Activated T-cell treated with anti-CD3 and anti-CD28 coated beads for 4 hours (primary cell): ENCODE measurements at regions not wholly inside any gene's neighbourhood (a gene's known extent, or its start where the extent isn't known, plus 50 kb on each side); places are given as distances from the start of the nearest gene placed in this dataset.
"Not testable (repeated sequence)": the region's sequence is repeated elsewhere in the genome, so short reads cannot be mapped to it uniquely, and the experiment has no call there.

Experiments used
- DNase-seq: peaks from one replicate; pipeline ENCODE4 v3.0.0-alpha.2; 2020

DNA sequence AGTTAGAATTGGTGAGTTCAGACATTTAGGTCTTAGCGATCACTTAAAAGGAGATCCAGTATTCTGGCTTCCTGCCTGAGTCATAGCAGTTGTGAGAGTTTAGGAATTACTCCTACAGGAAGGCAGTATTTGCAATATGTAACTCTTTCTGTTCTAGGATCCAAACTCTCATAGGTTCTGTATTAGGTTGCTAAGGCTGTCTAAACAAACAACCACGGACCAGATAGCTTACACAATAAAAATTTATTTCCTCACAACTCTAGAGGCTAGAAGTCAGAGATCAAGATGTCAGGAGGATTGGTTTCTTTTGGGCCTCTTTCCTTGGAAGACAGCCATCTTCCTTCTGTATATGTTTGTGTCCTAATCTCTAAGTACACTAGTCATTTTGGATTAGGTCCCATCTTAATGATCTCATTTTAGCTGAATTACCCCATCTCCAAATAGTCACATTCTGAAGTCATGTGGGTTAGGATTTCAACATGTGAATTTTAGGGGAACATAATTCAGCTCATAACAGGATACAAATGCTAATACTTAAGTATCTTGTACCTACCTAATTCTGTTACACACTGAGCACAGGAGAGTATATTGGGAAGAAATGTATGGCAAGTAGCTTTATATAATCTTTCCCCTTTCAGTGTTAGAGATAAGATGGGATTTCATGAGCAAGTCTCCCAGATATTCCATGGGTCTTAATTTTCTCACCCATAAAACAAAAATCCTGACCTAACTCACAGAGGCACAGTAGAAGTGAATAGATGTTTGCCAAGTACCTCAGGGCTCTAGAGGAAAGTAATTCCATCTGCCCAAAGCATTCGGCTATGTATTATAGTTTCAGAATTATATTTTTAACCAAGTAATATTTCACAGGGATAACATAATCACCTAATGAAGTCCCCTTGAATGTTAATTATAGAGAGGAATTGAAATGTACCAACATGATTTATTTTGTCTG lies 144.4 kb downstream of the PTBP2 start:
- no peak for DNase-seq

- DNase-seq = no peak
These were observed 151.2 kb downstream of the PTBP2 start for GRCh38 chr1:96872757-96873156.

DNA sequence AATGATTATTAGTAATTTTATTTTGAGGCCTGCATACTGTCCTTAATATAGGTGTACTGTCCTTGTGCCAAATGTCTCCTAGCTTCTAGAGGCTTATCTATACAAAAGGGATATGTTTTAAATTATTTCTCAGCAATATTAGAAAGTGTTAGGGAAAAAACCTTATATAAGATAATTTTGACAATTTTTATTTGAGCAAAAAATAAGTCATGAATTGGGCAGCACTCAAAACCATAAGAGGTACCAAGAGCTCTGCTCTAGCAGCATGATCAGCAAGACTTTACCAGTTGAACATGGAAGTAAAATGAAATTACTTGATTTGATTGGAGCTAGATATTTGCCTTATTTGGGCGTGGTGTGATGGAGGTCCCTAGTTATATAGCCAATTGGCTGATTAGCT lies 157.1 kb downstream of the PTBP2 start:
- DNase-seq = no peak

DNA sequence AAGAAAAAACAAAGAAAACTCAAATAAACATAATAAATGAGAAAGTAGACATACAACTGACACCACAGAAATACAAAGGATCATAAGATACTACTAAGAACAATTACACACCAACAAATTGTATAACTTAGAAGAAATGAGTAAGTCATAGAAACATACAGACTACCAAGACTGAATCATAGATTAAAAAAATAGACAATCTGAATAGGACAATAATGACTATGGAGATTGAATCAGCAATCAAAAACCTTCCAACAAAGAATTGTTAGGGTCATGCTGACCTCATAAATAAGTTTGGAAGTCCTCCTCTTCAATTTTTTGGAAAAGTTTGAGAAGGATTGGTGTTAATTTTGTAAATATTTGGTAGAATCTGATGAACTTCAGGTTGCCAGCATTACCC lies 159.0 kb downstream of the PTBP2 start:
- no peak for DNase-seq

GRCh38 chr1:96882096-96882495 lies 160.5 kb downstream of the PTBP2 start:
- DNase-seq = no peak

DNA sequence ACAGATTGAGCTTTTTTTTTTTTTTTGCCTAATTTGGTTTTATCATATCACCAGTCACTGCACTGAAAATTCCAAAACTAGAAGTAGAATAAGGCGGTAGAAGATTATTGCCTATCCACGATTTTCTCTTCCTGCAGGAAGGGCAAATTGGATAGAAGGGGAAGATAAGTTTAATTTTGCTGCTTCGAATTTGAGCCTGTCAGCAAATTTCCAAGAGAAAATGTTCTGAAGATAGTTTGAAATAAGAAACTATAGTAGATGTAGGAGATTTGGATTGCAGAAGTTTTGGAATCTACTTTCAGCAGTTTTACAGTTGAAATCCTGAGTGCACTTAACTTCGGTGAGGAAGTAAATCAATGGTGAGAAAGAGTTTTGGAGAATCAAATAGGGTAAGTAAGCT lies 164.9 kb downstream of the PTBP2 start:
- DNase-seq = no peak

GRCh38 chr1:96887501-96887900 lies 165.9 kb downstream of the PTBP2 start:
- no peak for DNase-seq

GRCh38 chr1:96901783-96902363 lies 180.3 kb downstream of the PTBP2 start:
- DNase-seq = no peak

DNA sequence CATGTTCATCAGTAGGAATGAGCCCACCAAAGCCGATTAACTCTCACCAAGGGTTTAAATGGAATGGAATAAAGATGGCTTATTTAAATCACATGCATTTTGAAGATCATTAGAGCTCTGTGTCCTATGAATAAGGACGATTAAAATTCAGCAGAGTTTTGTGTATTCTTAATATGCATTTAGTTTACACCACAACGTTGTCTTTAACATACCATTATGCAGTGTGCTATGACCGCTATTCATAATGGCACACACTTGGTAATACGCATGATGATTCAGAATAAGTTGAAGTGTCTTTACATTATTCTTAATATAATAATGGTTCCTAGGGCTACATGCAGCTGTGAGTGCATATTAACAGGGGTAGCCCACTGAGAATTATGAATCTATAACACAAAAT lies 190.7 kb downstream of the PTBP2 start:
- no peak for DNase-seq

DNA sequence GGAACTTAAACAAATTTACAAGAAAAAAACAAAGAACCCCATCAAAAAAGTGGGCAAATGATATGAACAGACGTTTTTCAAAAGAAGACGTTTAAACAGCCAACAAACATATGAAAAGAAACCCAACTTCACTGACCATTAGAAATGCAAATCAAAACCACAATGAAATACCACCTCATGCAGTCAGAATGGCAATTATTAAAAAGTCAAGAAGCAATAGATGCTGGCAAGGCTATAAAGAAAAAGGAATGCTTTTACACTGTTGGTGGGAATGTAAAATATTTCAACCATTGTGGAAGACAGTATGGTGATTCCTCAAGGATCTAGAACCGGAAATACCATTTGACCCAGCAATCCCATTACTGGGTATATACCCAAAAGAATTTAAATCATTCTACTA lies 194.1 kb downstream of the PTBP2 start:
- not testable (repeated sequence) for DNase-seq

GRCh38 chr1:96918406-96918805 lies 196.8 kb downstream of the PTBP2 start:
- DNase-seq = no peak

GRCh38 chr1:96922181-96922580 lies 200.6 kb downstream of the PTBP2 start:
- no peak for DNase-seq

DNA sequence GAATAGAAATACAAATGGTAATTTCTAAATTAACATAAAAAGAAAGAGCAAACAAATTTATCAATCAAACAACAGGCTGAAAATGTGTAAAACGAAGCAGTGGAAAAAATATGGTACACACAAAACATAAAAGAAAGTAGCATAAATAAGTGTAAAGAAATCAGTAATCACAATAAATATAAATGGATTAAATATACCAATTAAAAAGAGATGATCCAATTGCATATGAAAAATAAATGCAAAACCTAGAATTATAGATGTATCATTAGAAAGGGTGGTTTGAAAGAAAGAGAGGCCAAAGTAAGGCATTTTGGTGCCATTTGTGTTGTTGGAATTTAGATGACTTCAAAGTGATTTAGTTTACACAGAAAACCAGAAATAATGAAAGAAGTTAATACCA lies 202.2 kb downstream of the PTBP2 start:
- no peak for DNase-seq

- DNase-seq = no peak
These were observed 204.6 kb downstream of the PTBP2 start for GRCh38 chr1:96926176-96926575.

- DNase-seq = no peak
These were observed 205.5 kb downstream of the PTBP2 start for GRCh38 chr1:96927125-96927524.

GRCh38 chr1:96931136-96931535 lies 209.6 kb downstream of the PTBP2 start:
- DNase-seq = no peak

DNA sequence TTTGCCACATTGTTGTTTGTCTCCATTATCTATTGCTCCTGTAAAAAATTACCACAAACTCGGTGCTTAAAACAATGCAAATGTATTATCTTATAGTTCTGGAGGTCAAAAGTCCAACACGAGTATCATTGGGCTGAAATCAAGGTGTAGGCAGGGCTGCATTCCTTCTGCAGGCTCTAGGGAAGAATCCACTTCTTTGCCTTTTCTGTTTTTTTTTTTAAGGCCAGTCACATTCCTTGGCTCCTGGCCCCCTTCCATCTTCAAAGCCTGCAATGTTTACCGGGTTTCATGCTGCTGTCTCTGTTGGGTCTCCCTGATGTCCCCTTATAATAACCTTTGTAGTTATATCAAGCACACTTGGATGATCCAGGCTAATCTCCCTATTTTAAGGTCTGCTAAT lies 212.7 kb downstream of the PTBP2 start:
- DNase-seq = no peak

DNA sequence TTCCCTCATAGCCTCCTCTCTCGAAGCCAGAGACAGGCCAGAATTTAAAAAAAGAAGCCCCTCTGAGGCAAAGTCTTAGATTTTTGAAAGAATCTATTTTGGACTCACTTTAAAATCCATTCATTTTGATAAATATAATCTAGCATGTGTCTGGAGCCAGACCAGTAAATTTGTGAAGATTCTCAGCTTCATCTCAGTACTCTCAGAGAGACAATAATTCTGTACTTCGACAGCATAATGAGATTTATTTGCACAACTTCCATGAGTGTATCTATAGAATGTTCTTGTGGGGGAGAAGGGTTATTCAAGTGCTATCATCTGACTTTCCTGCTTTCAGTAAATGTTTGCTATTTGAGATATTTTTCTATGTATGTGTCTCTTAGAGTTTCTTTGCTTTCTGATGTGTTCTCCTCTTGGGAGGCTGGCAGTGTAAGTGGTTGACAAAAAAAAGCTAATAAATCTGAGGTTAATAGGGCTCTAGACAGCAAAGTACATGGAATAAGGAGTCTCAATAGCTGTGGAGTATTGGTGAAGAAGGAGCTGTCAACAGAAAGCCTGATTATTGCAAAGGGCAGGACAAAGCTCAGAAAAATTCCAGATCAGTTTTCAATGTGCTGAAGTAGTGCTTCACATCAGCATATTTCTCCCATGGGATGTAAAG lies 223.0 kb downstream of the PTBP2 start:
- no peak for DNase-seq

- no peak for DNase-seq
These were observed 224.0 kb downstream of the PTBP2 start for GRCh38 chr1:96945509-96946084.

DNA sequence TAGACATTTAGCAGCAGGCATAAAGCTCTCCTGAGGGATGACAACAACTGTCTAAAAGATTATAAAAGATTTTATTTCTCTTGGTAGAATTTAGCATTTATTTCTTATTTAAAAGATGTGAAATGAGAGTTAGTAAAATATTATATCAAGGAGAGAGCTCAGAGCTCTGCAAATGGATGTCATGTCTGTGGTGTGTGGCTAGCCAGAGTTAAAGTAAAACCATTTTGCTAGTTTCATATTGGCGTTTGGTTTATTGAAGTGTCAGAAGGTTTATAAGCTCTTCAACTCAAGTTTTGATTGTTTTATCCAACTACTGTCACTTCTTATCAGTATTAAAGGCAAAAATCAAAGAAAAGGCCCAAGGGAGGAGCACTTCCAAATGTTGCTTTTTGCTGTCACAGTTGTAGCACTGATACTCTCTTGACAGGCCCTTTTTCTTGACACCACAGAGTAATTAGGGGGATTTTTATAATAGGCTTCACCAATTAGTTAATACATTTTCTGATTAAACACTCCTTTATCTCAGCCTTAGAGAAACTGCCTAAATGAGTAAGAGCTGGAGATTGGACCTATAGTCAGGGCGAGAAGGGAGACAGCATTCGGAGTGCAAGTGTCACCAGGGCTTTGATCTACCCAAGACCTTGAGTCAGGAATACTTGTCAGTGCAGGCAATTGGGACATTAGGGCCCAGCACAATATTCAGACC lies 233.9 kb downstream of the PTBP2 start:
- DNase-seq = no peak

DNA sequence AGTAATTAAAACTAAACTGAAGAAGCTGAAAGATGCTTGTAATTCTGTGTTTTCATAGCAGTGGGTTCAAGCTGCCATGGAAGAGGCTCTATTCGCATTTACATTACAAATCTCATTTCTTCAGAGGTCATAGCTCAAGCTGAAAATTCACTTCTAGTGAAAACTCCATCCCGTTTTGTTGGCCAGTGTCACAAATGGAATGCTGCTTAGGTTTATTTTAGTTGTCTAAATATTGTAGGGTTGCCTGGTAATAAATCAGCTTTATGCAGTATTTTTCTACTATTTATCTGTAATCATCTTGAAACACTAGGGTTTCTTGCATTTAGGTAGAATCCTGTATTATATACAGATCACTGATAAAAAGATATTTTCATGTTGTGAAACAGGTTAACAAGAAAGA lies 240.6 kb downstream of the PTBP2 start:
- no peak for DNase-seq

- no peak for DNase-seq
These were observed 241.2 kb downstream of the PTBP2 start for GRCh38 chr1:96962751-96963211.

DNA sequence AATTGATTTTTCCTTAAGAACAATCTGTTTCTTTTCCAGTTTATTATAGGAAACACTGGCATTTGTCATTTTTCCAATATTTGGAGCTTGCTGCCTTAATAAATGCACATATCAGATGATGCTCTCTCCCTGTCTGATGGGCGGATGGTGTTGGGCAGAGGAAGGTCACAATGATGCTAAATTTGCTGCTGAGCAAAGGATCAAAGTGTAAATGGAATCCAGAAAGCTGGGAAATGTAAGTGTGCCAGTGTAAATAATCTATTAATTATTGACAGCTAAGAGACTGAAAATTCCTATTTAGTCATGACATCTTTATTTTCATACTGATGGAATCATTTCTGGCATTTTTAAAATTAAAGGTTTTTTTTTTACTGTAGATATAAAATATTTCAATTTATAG lies 243.2 kb downstream of the PTBP2 start:
- no peak for DNase-seq
